AG10803 (cell line): ENCODE measurements at regions not wholly inside any gene's neighbourhood (a gene's known extent, or its start where the extent isn't known, plus 50 kb on each side); places are given as distances from the start of the nearest gene placed in this dataset.
"Not testable (repeated sequence)": the region's sequence is repeated elsewhere in the genome, so short reads cannot be mapped to it uniquely, and the experiment has no call there.

Source experiments
- DNase-seq: peaks from one replicate; pipeline ENCODE4 v3.0.0; 2010; ENCODE audit warnings: low read depth
- H3K4me3 ChIP-seq: 2 replicates; pipeline ENCODE4 v1.5.1; 2011; ENCODE audit warnings: mild to moderate bottlenecking, low read length, control low read depth
- TF ChIP-seq, protein P1 (sequence below): conservative IDR thresholded peaks from 2 replicates; pipeline ENCODE4 v1.5.1; 2011; ENCODE audit warnings: mild to moderate bottlenecking, low read length, control low read depth, inconsistent platforms

DNA sequence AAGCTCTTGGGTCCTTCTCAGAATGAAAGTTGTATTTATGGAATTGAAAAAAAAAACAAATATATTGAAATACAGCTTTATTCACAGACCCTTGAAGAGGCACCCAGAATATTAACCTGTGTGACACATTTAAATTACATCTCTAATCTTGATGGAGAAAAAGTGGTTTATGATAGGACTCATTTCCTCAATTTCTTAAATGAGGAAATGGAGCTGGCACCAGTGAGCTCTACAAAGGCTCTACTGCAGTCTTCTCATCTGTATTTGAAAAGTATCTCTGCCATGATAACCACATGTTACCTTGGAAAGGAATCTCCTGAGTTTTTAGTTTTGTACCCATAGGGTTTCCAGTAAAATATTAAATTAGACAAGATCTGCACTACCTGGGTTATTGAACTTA is 186.5 kb downstream of the HIPK3 start:
- H3K4me3 ChIP-seq, result no peak overlapping the region
- TF ChIP-seq, protein P1, sequence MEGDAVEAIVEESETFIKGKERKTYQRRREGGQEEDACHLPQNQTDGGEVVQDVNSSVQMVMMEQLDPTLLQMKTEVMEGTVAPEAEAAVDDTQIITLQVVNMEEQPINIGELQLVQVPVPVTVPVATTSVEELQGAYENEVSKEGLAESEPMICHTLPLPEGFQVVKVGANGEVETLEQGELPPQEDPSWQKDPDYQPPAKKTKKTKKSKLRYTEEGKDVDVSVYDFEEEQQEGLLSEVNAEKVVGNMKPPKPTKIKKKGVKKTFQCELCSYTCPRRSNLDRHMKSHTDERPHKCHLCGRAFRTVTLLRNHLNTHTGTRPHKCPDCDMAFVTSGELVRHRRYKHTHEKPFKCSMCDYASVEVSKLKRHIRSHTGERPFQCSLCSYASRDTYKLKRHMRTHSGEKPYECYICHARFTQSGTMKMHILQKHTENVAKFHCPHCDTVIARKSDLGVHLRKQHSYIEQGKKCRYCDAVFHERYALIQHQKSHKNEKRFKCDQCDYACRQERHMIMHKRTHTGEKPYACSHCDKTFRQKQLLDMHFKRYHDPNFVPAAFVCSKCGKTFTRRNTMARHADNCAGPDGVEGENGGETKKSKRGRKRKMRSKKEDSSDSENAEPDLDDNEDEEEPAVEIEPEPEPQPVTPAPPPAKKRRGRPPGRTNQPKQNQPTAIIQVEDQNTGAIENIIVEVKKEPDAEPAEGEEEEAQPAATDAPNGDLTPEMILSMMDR, result no peak
- no peak for DNase-seq

DNA sequence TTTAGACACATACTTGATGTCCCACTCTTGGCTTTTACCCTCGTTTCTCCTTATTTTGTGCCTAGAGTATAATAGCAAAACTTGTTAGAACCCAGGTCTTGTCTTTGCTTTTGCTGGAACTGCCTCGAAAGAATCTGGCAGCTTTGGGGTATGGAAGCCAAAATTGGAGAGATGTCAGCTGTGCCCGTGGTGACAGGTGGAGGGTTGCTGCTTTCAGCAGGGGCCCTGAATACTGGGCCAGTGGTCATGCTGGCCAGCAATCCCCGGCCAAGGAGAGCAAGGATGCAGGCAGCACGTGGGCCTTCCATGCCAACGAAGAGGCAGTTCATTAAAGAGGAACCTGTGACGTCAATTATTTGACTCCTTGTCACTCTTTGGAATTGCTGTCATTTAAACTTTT is 181.1 kb downstream of the HIPK3 start:
- H3K4me3 ChIP-seq, result no peak overlapping the region
- TF ChIP-seq, protein P1, result no peak
- no peak for DNase-seq

DNA sequence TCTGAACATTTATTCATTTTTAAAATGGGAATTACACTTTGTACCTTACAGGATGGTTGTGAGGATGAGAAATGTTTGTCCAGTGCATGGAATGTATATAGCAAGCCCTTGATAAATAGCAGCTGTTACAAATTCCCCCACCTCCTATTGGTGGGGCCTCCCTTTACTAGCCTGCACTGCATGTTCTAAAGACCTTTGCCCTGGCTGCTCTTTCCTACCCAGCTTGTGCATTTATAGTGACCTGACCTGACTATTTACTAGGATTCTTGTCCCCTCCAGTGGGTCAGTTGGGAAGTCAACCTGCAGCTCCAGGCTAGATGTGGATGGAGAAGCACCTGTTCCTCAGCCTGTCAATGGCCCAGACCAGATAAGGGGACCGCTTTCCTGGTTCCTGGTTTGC is 180.3 kb downstream of the HIPK3 start:
- TF ChIP-seq, protein P1, result no peak
- H3K4me3 ChIP-seq, result no peak overlapping the region
- no peak for DNase-seq

DNA sequence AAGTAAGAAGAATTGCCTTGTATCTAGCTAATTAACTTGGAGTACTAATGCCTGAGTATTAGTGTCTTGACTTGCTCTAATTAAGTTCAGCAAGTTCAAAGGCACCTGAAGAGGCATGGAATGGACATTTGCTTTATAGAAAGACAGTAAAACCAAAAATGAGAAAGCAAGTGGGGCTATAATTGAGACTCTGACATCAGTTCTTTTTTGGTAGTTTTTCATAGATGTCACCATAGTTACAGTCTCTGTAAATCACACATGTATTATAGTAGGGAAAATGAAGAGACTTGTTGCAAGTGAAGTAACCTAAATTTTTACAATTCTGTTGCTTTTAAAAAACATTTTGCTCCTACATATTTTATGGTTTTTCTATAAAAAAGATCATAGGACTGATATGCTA is 178.0 kb downstream of the HIPK3 start:
- TF ChIP-seq, protein P1, result no peak

DNA sequence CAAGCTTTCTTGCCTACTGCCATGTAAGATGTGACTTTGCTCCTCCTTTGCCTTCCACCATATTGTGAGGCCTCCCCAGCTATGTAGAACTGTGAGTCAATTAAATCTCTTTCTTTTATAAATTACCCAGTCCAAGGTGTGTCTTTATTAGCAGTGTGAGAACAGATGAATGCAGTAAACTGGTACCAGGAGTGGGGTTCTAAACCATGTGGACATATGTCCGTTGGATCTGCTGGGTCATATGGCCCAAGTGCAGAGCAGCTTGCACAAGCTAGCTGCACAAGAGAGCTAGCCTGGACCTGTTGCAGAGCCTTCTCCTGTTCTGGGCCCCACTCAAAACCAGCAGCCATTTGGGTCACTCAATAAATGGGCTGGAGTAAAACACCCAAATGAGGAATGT is 177.1 kb downstream of the HIPK3 start:
- no peak for DNase-seq
- TF ChIP-seq, protein P1, result no peak
- H3K4me3 ChIP-seq, result no peak overlapping the region

More for the DNA sequence above, 178.0 kb downstream of the HIPK3 start:
- H3K4me3 ChIP-seq, result no peak overlapping the region
- no peak for DNase-seq

DNA sequence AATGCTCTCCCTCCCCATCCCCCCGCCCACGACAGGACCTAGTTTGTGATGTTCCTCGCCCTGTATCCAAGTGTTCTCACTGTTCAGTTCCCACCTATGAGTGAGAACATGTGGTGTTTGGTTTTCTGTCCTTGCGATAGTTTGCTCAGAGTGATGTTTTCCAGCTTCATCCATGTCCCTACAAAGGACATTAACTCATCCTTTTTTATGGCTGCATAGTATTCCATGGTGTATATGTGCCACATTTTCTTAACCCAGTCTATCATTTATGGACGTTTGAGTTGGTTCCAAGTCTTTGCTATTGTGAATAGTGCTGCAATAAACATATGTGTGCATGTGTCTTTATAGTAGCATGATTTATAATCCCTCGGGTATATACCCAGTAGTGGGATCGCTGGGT is 171.3 kb downstream of the HIPK3 start:
- not testable (repeated sequence) for DNase-seq, H3K4me3 ChIP-seq

DNA sequence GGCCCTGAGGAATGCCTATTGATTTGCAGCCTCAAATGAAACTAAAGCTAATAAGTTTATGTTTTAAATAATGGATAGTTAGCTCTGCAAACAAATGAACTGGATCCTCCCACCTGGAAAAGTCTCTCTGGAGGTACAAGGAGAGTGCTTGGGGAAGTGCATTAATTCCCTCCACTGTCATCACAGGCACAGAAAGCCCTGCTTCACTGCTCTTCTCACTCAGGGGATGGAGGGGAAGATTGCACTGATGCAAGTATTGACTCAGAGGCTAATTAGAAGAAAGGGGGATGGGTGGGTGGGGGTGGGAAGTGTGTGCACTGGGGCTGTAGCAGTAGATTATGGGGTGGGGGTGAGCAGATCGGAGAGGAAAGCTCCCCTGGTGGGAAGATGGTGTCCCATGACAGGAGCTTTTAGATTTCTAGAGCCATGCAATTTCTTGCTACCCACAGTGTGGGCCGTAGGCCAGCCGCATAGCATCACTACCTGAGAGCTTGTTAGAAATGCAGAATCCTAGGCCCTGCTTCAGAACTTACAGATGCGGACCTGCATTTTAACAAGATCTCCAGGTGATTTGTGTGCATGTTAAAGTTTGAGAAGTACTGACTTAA is 163.9 kb downstream of the HIPK3 start:
- no peak for DNase-seq
- no peak overlapping the region for H3K4me3 ChIP-seq
- TF ChIP-seq, protein P1, result no peak

DNA sequence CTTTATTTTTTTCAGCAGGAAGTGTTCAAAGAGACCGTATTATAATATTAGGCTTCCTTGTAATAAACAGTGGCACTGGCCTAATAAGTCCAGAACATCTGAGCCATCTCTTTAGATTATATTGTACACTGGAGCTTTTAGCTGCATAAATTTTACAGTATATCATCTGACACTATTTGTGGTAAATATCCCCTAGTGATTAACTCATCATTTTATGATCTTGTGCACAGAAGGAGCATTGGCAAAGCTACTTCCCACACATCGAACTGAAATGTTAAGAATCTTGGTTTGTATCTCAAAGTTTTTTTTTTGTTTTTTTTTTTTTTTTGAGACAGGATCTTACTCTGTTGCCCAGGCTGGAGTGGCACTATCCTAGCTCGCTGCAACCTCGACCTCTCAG is 162.7 kb downstream of the HIPK3 start:
- TF ChIP-seq, protein P1, result no peak
- DNase-seq, result peak; percentile 55
- H3K4me3 ChIP-seq, result no peak overlapping the region
